K562 (cell line): ENCODE measurements at regions not wholly inside any gene's neighbourhood (a gene's known extent, or its start where the extent isn't known, plus 50 kb on each side); places are given as distances from the start of the nearest gene placed in this dataset.

Source experiments
- ATAC-seq: fragments of 200-7000 bp; cut with Tn5 transposase; 3 replicates; pipeline ENCODE4 v1.9.1; 2020; ENCODE audit warnings: moderate library complexity
- BruUV-seq: library from RNA; stranded (reverse); fragments of 400-500 nt; replicated peaks from 2 replicates; lab custom pipeline; 2021; lab: Mats Ljungman, UMichigan
- CTCF ChIA-PET: fragments of 300-600 bp; formaldehyde crosslinking; extraction: SDS; loops from one replicate; lab custom pipeline; 2021; ENCODE audit warnings: low intra/inter-chr PET ratio; lab: Yijun Ruan, JAX
- POLR2A ChIA-PET: fragments of 300-600, 350-650 bp; sonication (Branson Sonifier 250); formaldehyde crosslinking; extraction: SDS; loops from one replicate; lab custom pipeline; 2021; ENCODE audit warnings: antibody characterized with exemption, inconsistent platforms; lab: Yijun Ruan, JAX
- DNase-seq, 4 experiments: peaks; one replicate each; pipeline versions ENCODE4 v3.0.0 to v3.0.0-alpha.2; 2011 to 2018; ENCODE audit warnings: low spot score in 3 of 4, mixed read lengths in 3 of 4; ENCODE audit errors: extremely low read depth in 1 of 4
- FAIRE-seq: peaks from 2 replicates; lab custom pipeline; 2011; peaks lifted over from hg19 to GRCh38; lab: Jason Lieb, UNC
- H2AFZ ChIP-seq: 2 replicates; pipeline ENCODE4 v1.6.0; 2011; ENCODE audit warnings: low read depth, low read length, control low read depth, inconsistent platforms
- H3K27ac ChIP-seq: fragments of 200-600 bp; 3 replicates; pipeline ENCODE4 v1.8.0; 2011; ENCODE audit warnings: low read depth, mild to moderate bottlenecking, control low read depth, inconsistent platforms, low read length, moderate library complexity, mixed read lengths; ENCODE audit errors: extremely low read depth
- H3K27me3 ChIP-seq, 2 experiments: fragments of 300-600 bp in 1 of 2; 2 replicates in 1 of 2; 3 replicates in 1 of 2; pipeline versions ENCODE4 v1.6.0 to v1.8.0; 2011; ENCODE audit warnings: inconsistent platforms in 2 of 2, low read length in 2 of 2, mild to moderate bottlenecking in 1 of 2, mixed read lengths in 1 of 2, moderate library complexity in 1 of 2; ENCODE audit not compliant: control insufficient read depth in 2 of 2, insufficient read depth in 2 of 2
- H3K36me3 ChIP-seq: fragments of 300-600 bp; 3 replicates; pipeline ENCODE4 v1.8.0; 2011; ENCODE audit warnings: mild to moderate bottlenecking, low read length, inconsistent platforms; ENCODE audit not compliant: control insufficient read depth, insufficient read depth
- H3K4me1 ChIP-seq, 2 experiments: fragments of 200-600 bp in 1 of 2; replicated peaks in 1 of 2; 2 replicates in 1 of 2; 3 replicates in 1 of 2; pipeline versions ENCODE4 v1.5.1 to v1.8.0; 2011; ENCODE audit warnings: inconsistent platforms in 2 of 2, low read length in 2 of 2, mild to moderate bottlenecking in 1 of 2, mixed read lengths in 1 of 2, moderate library complexity in 1 of 2; ENCODE audit not compliant: control insufficient read depth in 2 of 2, insufficient read depth in 2 of 2
- H3K4me2 ChIP-seq: 2 replicates; pipeline ENCODE4 v1.6.1; 2011; ENCODE audit warnings: low read length, control low read depth, inconsistent platforms, mixed read lengths; ENCODE audit not compliant: insufficient read depth
- H3K4me3 ChIP-seq: fragments of 200-600 bp; sonication (generic), shearing (Covaris generic); 2 replicates; pipeline ENCODE4 v1.5.1; 2016; ENCODE audit warnings: control low read depth, inconsistent platforms
- H3K79me2 ChIP-seq: fragments of 200-600 bp; 3 replicates; pipeline ENCODE4 v1.8.0; 2011; ENCODE audit warnings: low read length, inconsistent platforms; ENCODE audit not compliant: control insufficient read depth, insufficient read depth
- H3K9ac ChIP-seq, 2 experiments: 2 replicates each; pipeline versions ENCODE4 v1.6.0 to v1.6.1; 2011; ENCODE audit warnings: low read depth in 2 of 2, low read length in 2 of 2, control low read depth in 1 of 2, inconsistent platforms in 1 of 2, mild to moderate bottlenecking in 1 of 2, mixed read lengths in 1 of 2; ENCODE audit not compliant: insufficient read depth in 1 of 2
- H3K9me1 ChIP-seq: one replicate; pipeline ENCODE4 v1.6.0; 2011; ENCODE audit warnings: inconsistent platforms, mild to moderate bottlenecking, low read length, moderate library complexity; ENCODE audit not compliant: control insufficient read depth, insufficient read depth
- H3K9me3 ChIP-seq: replicated peaks from 2 replicates; pipeline ENCODE4 v1.5.1; 2011; ENCODE audit warnings: low read depth, low read length, inconsistent platforms; ENCODE audit not compliant: control insufficient read depth, insufficient read depth
- H4K20me1 ChIP-seq: replicated peaks from 2 replicates; pipeline ENCODE4 v1.6.1; 2011; ENCODE audit warnings: low read length, inconsistent platforms, mixed read lengths; ENCODE audit not compliant: control insufficient read depth, insufficient read depth
- E2F3 ChIP-seq: fragments of 250-450 bp; sonication (Bioruptor Pico); IDR thresholded peaks from 2 replicates; pipeline ENCODE4 v1.4.0; 2020; ENCODE audit warnings: mild to moderate bottlenecking
- MCM7 ChIP-seq, 2 experiments: fragments of 450-650 bp; IDR thresholded peaks; 2 replicates each; pipeline ENCODE4 v1.6.1; 2016 to 2018
- MED1 ChIP-seq: sonication (generic); formaldehyde crosslinking; IDR thresholded peaks from 2 replicates; pipeline ENCODE4 v1.8.1; 2023; ENCODE audit warnings: missing genetic modification reagents, borderline replicate concordance
- NEUROD1 ChIP-seq: fragments of 150-350 bp; IDR thresholded peaks from 2 replicates; pipeline ENCODE4 v1.6.1; 2014; ENCODE audit warnings: borderline replicate concordance, low read length, low read depth; ENCODE audit not compliant: partially characterized antibody
- SIN3A ChIP-seq, 2 experiments: fragments of 150-350 bp in 1 of 2; IDR thresholded peaks; 2 replicates each; pipeline ENCODE4 v1.6.1; 2011 to 2016; ENCODE audit warnings: borderline replicate concordance in 2 of 2, low read depth in 2 of 2, low read length in 2 of 2, mild to moderate bottlenecking in 2 of 2, moderate library complexity in 2 of 2; ENCODE audit not compliant: control insufficient read depth in 1 of 2
- TRIM24 ChIP-seq, 2 experiments: fragments of 450-650 bp; IDR thresholded peaks; 2 replicates each; pipeline ENCODE4 v1.6.1; 2016
- ZNF316 ChIP-seq: fragments of 450-650 bp; IDR thresholded peaks from 2 replicates; pipeline ENCODE4 v1.6.1; 2016
- ZNF518B ChIP-seq: fragments of 250-450 bp; sonication (Bioruptor Pico); IDR thresholded peaks from 2 replicates; pipeline ENCODE4 v1.5.0; 2021; ENCODE audit warnings: mild to moderate bottlenecking, moderate library complexity
- in situ Hi-C: fragments of 300-500 bp; cut with MboI; formaldehyde crosslinking; loops from 4 replicates; pipeline ENCODE4 v1.15.0; 2018; ENCODE audit warnings: inconsistent platforms, mixed read lengths
- intact Hi-C: fragments of 100-400 bp; cut with micrococcal nuclease; formaldehyde crosslinking; loops from 2 replicates; pipeline ENCODE4 v1.14.2; 2022
- TF ChIP-seq, protein P1 (sequence below), 3 experiments: fragments of 200-800 bp in 1 of 3; fragments of 250-450 bp in 1 of 3; fragments of 450-650 bp in 1 of 3; sonication (Bioruptor Pico) in 1 of 3; sonication (Bioruptor generic) in 1 of 3; formaldehyde crosslinking in 1 of 3; IDR thresholded peaks; 2 replicates each; pipeline versions ENCODE4 v1.6.1 to v1.8.0; 2016 to 2022; ENCODE audit warnings: mild to moderate bottlenecking in 2 of 3, missing genetic modification characterization in 2 of 3, missing compliant biosample characterization in 1 of 3, moderate library complexity in 1 of 3
- TF ChIP-seq, protein P2 (sequence below): IDR thresholded peaks from 2 replicates; pipeline ENCODE4 v1.6.1; 2012; ENCODE audit warnings: low read depth, low read length, improper control_type of control experiment, borderline replicate concordance
- TF ChIP-seq, protein P3 (sequence below): IDR thresholded peaks from 3 replicates; pipeline ENCODE4 v1.6.1; 2011; ENCODE audit warnings: borderline replicate concordance, mild to moderate bottlenecking; ENCODE audit not compliant: insufficient read length, insufficient read depth

- TF ChIP-seq SIN3A (IDR thresholded peaks at IDR 0.05; ENCODE audit: borderline replicate concordance in 2 of 2, control insufficient read depth in 1 of 2, low read depth in 2 of 2, low read length in 2 of 2) (no peak), MCM7 (IDR thresholded peaks at IDR 0.05) (no peak)
- TF ChIP-seq, all 486 proteins: peak for 0
Observed at GRCh38 chr14:65304963-65305362, 107.6 kb upstream of the FUT8 start (continued).

GRCh38 chr14:65308536-65308935, 104.0 kb upstream of the FUT8 start:
- intact Hi-C loops, result no loop called here
- no peak overlapping the region for H3K27ac ChIP-seq
- no peak for TF ChIP-seq ZNF518B (CRISPR knock-in tag)
- no peak for TF ChIP-seq TRIM24 (IDR thresholded peaks at IDR 0.05)
- no peak for TF ChIP-seq E2F3 (CRISPR knock-in tag)
- TF ChIP-seq, protein P1, sequence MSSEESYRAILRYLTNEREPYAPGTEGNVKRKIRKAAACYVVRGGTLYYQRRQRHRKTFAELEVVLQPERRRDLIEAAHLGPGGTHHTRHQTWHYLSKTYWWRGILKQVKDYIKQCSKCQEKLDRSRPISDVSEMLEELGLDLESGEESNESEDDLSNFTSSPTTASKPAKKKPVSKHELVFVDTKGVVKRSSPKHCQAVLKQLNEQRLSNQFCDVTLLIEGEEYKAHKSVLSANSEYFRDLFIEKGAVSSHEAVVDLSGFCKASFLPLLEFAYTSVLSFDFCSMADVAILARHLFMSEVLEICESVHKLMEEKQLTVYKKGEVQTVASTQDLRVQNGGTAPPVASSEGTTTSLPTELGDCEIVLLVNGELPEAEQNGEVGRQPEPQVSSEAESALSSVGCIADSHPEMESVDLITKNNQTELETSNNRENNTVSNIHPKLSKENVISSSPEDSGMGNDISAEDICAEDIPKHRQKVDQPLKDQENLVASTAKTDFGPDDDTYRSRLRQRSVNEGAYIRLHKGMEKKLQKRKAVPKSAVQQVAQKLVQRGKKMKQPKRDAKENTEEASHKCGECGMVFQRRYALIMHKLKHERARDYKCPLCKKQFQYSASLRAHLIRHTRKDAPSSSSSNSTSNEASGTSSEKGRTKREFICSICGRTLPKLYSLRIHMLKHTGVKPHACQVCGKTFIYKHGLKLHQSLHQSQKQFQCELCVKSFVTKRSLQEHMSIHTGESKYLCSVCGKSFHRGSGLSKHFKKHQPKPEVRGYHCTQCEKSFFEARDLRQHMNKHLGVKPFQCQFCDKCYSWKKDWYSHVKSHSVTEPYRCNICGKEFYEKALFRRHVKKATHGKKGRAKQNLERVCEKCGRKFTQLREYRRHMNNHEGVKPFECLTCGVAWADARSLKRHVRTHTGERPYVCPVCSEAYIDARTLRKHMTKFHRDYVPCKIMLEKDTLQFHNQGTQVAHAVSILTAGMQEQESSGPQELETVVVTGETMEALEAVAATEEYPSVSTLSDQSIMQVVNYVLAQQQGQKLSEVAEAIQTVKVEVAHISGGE (CRISPR knock-in tag; IDR thresholded peaks at IDR 0.05), result no peak
- TF ChIP-seq, protein P2, sequence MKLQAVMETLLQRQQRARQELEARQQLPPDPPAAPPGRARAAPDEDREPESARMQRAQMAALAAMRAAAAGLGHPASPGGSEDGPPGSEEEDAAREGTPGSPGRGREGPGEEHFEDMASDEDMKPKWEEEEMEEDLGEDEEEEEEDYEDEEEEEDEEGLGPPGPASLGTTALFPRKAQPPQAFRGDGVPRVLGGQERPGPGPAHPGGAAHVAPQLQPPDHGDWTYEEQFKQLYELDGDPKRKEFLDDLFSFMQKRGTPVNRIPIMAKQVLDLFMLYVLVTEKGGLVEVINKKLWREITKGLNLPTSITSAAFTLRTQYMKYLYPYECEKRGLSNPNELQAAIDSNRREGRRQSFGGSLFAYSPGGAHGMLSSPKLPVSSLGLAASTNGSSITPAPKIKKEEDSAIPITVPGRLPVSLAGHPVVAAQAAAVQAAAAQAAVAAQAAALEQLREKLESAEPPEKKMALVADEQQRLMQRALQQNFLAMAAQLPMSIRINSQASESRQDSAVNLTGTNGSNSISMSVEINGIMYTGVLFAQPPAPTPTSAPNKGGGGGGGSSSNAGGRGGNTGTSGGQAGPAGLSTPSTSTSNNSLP, result no peak
- TF ChIP-seq NEUROD1, result no peak
- no peak for TF ChIP-seq MED1 (CRISPR knock-in tag)
- no peak for TF ChIP-seq ZNF316
- TF ChIP-seq, protein P3, sequence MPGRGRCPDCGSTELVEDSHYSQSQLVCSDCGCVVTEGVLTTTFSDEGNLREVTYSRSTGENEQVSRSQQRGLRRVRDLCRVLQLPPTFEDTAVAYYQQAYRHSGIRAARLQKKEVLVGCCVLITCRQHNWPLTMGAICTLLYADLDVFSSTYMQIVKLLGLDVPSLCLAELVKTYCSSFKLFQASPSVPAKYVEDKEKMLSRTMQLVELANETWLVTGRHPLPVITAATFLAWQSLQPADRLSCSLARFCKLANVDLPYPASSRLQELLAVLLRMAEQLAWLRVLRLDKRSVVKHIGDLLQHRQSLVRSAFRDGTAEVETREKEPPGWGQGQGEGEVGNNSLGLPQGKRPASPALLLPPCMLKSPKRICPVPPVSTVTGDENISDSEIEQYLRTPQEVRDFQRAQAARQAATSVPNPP, result no peak

More at GRCh38 chr14:65308536-65308935, 104.0 kb upstream of the FUT8 start:
- POLR2A ChIA-PET, result no interaction called here
- no peaks in the 10 kb centered on the region for H3K9me1 ChIP-seq
- no peaks in the 10 kb centered on the region for H3K27me3 ChIP-seq
- in situ Hi-C loops, result no loop called here
- no peaks in the 10 kb centered on the region for H3K36me3 ChIP-seq
- CTCF ChIA-PET, result interaction anchor here (0.6 kb wide), 1 partner anchor 224 kb away, joined by 3 read pairs; no protein-coding TSS in a partner anchor
- no peak overlapping the region for H3K4me3 ChIP-seq
- H3K9me3 ChIP-seq, result no peaks in the 10 kb centered on the region
- no peak for FAIRE-seq
- H3K4me1 ChIP-seq, result no peaks in the 10 kb centered on the region
- no peaks in the 10 kb centered on the region for H4K20me1 ChIP-seq
- no peak overlapping the region for H2AFZ ChIP-seq
- no peak for ATAC-seq
- no TSS peak for BruUV-seq
- no peak overlapping the region for H3K4me2 ChIP-seq
- H3K79me2 ChIP-seq, result no peaks in the 10 kb centered on the region
- DNase-seq, result no peak
- H3K9ac ChIP-seq, result no peak overlapping the region
